ENCODE measurements at regions not wholly inside any gene's neighbourhood (a gene's known extent, or its start where the extent isn't known, plus 50 kb on each side); places are given as distances from the start of the nearest gene placed in this dataset.

DNA sequence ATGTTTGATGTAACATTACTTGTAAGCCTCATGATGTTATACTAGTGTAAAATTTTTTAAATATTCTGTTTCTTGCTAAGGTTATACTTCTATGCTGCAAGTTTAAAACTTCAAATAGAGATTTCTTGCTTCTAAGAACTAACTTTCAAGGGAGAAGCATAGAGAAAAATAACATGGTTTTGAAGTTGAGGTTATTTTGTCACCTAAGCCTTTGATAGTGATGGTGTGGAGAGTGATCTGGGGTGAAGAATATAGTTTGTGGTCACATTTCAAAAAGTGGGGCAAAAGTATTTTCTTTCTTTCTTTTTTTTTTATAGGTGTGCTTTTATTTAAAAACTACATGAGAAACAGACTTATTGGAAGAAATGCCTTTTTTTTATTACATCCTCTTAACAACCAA is 162.4 kb downstream of the GATA3 start:
- no peaks in the 10 kb centered on the region for H3K9me2 ChIP-seq (ENCODE audit: insufficient read depth)
- H3K27ac ChIP-seq = no peak overlapping the region
- no peak overlapping the region for H3K4me3 ChIP-seq
- H4K20me1 ChIP-seq (ENCODE audit: insufficient read depth) = no peaks in the 10 kb centered on the region
- intact Hi-C loops (cut with micrococcal nuclease; ENCODE audit: unreplicated experiment) = no loop called here
- CTCF ChIA-PET = no interaction called here
- no peak for TF ChIP-seq EZH2 (IDR thresholded peaks at IDR 0.05; ENCODE audit: low read depth)
- TF ChIP-seq, protein P1, sequence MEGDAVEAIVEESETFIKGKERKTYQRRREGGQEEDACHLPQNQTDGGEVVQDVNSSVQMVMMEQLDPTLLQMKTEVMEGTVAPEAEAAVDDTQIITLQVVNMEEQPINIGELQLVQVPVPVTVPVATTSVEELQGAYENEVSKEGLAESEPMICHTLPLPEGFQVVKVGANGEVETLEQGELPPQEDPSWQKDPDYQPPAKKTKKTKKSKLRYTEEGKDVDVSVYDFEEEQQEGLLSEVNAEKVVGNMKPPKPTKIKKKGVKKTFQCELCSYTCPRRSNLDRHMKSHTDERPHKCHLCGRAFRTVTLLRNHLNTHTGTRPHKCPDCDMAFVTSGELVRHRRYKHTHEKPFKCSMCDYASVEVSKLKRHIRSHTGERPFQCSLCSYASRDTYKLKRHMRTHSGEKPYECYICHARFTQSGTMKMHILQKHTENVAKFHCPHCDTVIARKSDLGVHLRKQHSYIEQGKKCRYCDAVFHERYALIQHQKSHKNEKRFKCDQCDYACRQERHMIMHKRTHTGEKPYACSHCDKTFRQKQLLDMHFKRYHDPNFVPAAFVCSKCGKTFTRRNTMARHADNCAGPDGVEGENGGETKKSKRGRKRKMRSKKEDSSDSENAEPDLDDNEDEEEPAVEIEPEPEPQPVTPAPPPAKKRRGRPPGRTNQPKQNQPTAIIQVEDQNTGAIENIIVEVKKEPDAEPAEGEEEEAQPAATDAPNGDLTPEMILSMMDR (conservative IDR thresholded peaks at IDR 0.05) = no peak
- H3K4me2 ChIP-seq = no peak overlapping the region
- H3K36me3 ChIP-seq (ENCODE audit: low read depth) = no peaks in the 10 kb centered on the region
- no peaks in the 10 kb centered on the region for H3K4me1 ChIP-seq (replicated peaks; ENCODE audit: insufficient read depth)
- POLR2A ChIA-PET (ENCODE audit: unreplicated experiment) = interaction anchor here (0.6 kb wide), 1 partner anchor 657 kb away, joined by 3 read pairs; no protein-coding TSS in a partner anchor
- no peaks in the 10 kb centered on the region for H3K9me3 ChIP-seq (ENCODE audit: insufficient read depth, low read depth)
- no TSS peak for BruUV-seq (replicated peaks)
- no peaks in the 10 kb centered on the region for H3F3A ChIP-seq (ENCODE audit: insufficient read depth, low read depth)
- H2AFZ ChIP-seq = no peak overlapping the region
- DNase-seq = no peak
- H3K27me3 ChIP-seq (ENCODE audit: insufficient read depth, low read depth) = no peaks in the 10 kb centered on the region
- H3K79me2 ChIP-seq (ENCODE audit: low read depth) = no peaks in the 10 kb centered on the region

DNA sequence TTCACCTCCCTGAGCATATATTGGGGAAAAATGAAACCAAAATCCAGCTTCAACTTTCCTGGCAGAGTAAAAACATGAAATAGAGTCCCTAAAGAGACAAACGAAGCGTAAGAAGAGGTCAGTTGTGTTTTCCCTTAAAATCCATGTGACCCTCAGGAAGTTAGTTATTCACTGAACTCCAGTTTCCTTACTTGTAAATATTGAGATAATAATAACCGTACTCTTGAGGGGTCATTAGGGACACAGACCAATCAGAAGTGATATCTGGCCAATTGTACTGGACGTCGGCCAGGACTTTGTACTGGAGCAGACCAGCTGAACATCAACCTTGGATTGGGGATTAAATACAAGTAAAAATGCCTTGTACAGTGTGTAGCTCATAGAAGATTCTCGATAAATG is 167.0 kb downstream of the GATA3 start:
- Histone ChIP-seq H3K9me3 (ENCODE audit: insufficient read depth, low read depth) (no peaks in the 10 kb centered on the region), H3K79me2 (ENCODE audit: low read depth) (no peaks in the 10 kb centered on the region), H3K4me1 (replicated peaks; ENCODE audit: insufficient read depth) (no peaks in the 10 kb centered on the region), H3K4me2 (no peak overlapping the region), H3K27me3 (ENCODE audit: insufficient read depth, low read depth) (no peaks in the 10 kb centered on the region), H3K4me3 (no peak overlapping the region), H4K20me1 (ENCODE audit: insufficient read depth) (no peaks in the 10 kb centered on the region), H3K27ac (no peak overlapping the region), H3F3A (ENCODE audit: insufficient read depth, low read depth) (no peaks in the 10 kb centered on the region), H2AFZ (no peak overlapping the region), H3K36me3 (ENCODE audit: low read depth) (no peaks in the 10 kb centered on the region), H3K9me2 (ENCODE audit: insufficient read depth) (no peaks in the 10 kb centered on the region)
- TF ChIP-seq, protein P1 (conservative IDR thresholded peaks at IDR 0.05) = no peak
- TF ChIP-seq EZH2 (IDR thresholded peaks at IDR 0.05; ENCODE audit: low read depth) = no peak
- no peak for DNase-seq
- POLR2A ChIA-PET (ENCODE audit: unreplicated experiment) = no interaction called here
- BruUV-seq (replicated peaks) = no TSS peak
- CTCF ChIA-PET = no interaction called here
- intact Hi-C loops (cut with micrococcal nuclease; ENCODE audit: unreplicated experiment) = no loop called here

DNA sequence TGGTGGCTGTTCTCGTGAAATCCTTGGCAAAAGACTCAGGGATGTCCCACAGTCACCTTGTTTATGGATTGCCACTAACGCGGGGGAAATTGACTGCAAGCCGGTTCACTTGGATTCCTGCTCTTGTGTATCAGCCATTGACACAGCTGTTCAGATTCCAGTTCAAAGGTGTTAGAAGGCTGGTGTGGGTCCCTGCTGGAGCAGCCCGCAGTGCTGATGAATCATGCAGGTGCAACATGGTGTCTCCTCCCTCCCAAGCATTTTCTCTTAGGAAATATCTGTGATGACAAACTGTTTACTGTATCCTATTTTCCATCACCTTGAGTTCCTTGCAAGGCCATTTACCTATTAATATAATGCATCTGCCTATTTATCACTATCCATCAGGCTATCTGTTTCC is 170.1 kb downstream of the GATA3 start:
- no peak overlapping the region for H3K4me2 ChIP-seq
- no peaks in the 10 kb centered on the region for H3F3A ChIP-seq (ENCODE audit: insufficient read depth, low read depth)
- POLR2A ChIA-PET (ENCODE audit: unreplicated experiment) = no interaction called here
- intact Hi-C loops (cut with micrococcal nuclease; ENCODE audit: unreplicated experiment) = no loop called here
- H3K27ac ChIP-seq = no peak overlapping the region
- no peaks in the 10 kb centered on the region for H3K9me2 ChIP-seq (ENCODE audit: insufficient read depth)
- no TSS peak for BruUV-seq (replicated peaks)
- H3K79me2 ChIP-seq (ENCODE audit: low read depth) = no peaks in the 10 kb centered on the region
- no peak overlapping the region for H3K4me3 ChIP-seq
- H2AFZ ChIP-seq = no peak overlapping the region
- H3K27me3 ChIP-seq (ENCODE audit: insufficient read depth, low read depth) = no peaks in the 10 kb centered on the region
- no peaks in the 10 kb centered on the region for H3K9me3 ChIP-seq (ENCODE audit: insufficient read depth, low read depth)
- TF ChIP-seq, protein P1 (conservative IDR thresholded peaks at IDR 0.05) = no peak
- TF ChIP-seq EZH2 (IDR thresholded peaks at IDR 0.05; ENCODE audit: low read depth) = no peak
- no peaks in the 10 kb centered on the region for H4K20me1 ChIP-seq (ENCODE audit: insufficient read depth)
- CTCF ChIA-PET = no interaction called here
- no peaks in the 10 kb centered on the region for H3K36me3 ChIP-seq (ENCODE audit: low read depth)
- DNase-seq = peak in 1 of 2 experiments; percentile 2
- no peaks in the 10 kb centered on the region for H3K4me1 ChIP-seq (replicated peaks; ENCODE audit: insufficient read depth)
